Bronchial epithelial cell (primary cell): ENCODE measurements at regions not wholly inside any gene's neighbourhood (a gene's known extent, or its start where the extent isn't known, plus 50 kb on each side); places are given as distances from the start of the nearest gene placed in this dataset.

Experiments used
- DNase-seq: peaks from one replicate; pipeline ENCODE4 v3.0.0-alpha.2; 2010; ENCODE audit warnings: low read depth
- FAIRE-seq: peaks from 2 replicates; lab custom pipeline; 2011; peaks lifted over from hg19 to GRCh38; lab: Jason Lieb, UNC
- H3K27me3 ChIP-seq: 2 replicates; pipeline ENCODE4 v1.5.1; 2011; ENCODE audit warnings: low read length; ENCODE audit not compliant: control insufficient read depth, insufficient read depth
- H3K36me3 ChIP-seq: 2 replicates; pipeline ENCODE4 v1.5.1; 2011; ENCODE audit warnings: low read length; ENCODE audit not compliant: control insufficient read depth, insufficient read depth
- H3K4me3 ChIP-seq: 2 replicates; pipeline ENCODE4 v1.5.1; 2011; ENCODE audit warnings: mild to moderate bottlenecking, low read depth, low read length, control low read depth
- TF ChIP-seq, protein P1 (sequence below): IDR thresholded peaks from 2 replicates; pipeline ENCODE4 v1.5.1; 2011; ENCODE audit warnings: mild to moderate bottlenecking, moderate library complexity, low read length, control low read depth, inconsistent platforms; ENCODE audit not compliant: insufficient read depth, severe bottlenecking

DNA sequence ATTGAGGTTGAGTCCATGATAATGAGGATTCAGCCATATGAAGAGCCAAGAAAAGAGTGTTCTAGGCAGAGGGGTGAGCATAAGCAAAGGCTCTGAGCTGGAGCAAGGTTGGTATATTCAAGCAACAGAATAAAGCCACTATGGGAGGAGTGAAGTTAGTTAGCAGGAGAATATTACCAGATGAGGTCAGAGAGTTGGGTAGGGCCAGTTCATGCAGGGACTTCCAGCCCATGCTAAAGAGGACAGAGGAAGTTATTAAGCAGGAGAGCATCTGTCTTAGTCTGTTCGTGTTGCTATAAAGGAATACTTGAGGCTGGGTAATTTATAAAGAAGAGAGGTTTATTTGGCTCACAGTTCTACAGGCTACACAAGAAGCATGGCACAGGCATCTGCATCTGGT is 57.1 kb upstream of the ATG10 start:
- Histone ChIP-seq H3K36me3 (no peaks in the 10 kb centered on the region), H3K4me3 (no peak overlapping the region), H3K27me3 (no peaks in the 10 kb centered on the region)
- DNase-seq (no peak), FAIRE-seq (no peak)
- TF ChIP-seq, protein P1, sequence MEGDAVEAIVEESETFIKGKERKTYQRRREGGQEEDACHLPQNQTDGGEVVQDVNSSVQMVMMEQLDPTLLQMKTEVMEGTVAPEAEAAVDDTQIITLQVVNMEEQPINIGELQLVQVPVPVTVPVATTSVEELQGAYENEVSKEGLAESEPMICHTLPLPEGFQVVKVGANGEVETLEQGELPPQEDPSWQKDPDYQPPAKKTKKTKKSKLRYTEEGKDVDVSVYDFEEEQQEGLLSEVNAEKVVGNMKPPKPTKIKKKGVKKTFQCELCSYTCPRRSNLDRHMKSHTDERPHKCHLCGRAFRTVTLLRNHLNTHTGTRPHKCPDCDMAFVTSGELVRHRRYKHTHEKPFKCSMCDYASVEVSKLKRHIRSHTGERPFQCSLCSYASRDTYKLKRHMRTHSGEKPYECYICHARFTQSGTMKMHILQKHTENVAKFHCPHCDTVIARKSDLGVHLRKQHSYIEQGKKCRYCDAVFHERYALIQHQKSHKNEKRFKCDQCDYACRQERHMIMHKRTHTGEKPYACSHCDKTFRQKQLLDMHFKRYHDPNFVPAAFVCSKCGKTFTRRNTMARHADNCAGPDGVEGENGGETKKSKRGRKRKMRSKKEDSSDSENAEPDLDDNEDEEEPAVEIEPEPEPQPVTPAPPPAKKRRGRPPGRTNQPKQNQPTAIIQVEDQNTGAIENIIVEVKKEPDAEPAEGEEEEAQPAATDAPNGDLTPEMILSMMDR = no peak

DNA sequence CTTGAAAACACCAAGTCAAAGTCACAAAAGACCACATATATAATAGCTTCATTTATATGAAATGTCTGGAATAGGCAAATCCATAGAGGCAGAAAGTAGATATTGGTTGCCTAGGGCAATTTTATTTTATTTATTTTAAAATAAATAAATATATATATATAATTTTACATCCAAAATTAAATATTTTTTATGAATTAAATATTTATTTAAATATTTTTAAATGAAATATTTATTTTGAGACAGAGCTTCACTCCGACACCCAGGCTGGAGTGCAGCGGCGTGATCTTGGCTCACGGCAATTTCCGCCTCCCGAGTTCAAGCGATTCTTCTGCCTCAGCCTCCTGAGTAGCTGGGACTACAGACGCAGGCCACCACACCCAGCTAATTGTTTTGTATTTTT is 58.9 kb upstream of the ATG10 start:
- H3K27me3 ChIP-seq = no peaks in the 10 kb centered on the region

DNA sequence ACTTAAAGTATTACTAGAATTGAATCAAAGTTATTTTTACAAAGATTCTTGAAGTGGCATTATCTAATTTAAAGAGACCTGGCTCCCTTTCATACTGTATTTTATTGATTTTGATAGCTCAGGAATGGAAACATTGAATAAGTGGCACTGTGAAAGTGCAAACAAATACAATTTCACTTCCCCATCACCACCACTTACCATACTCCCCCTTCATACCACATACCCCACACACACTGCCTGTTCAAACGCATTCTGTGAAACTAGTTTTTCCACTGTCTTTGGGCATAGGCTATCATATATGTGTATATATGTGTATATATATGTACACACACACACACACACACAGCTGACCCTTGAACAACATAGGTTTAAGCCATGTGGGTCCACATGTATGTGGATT is 62.1 kb upstream of the ATG10 start:
- H3K36me3 ChIP-seq = no peaks in the 10 kb centered on the region
- H3K4me3 ChIP-seq = no peak overlapping the region
- FAIRE-seq = no peak
- no peak for DNase-seq
- TF ChIP-seq, protein P1 = no peak
- no peaks in the 10 kb centered on the region for H3K27me3 ChIP-seq

More for the DNA sequence above, 58.9 kb upstream of the ATG10 start:
- TF ChIP-seq, protein P1 = no peak
- Histone ChIP-seq H3K4me3 (no peak overlapping the region), H3K36me3 (no peaks in the 10 kb centered on the region)
- DNase-seq (no peak), FAIRE-seq (no peak)

- TF ChIP-seq, protein P1 = no peak
- Histone ChIP-seq H3K36me3 (no peaks in the 10 kb centered on the region), H3K27me3 (no peaks in the 10 kb centered on the region), H3K4me3 (no peak overlapping the region)
- DNase-seq = no peak
- FAIRE-seq = no peak
These were observed 63.1 kb upstream of the ATG10 start for GRCh38 chr5:81908771-81909170.

DNA sequence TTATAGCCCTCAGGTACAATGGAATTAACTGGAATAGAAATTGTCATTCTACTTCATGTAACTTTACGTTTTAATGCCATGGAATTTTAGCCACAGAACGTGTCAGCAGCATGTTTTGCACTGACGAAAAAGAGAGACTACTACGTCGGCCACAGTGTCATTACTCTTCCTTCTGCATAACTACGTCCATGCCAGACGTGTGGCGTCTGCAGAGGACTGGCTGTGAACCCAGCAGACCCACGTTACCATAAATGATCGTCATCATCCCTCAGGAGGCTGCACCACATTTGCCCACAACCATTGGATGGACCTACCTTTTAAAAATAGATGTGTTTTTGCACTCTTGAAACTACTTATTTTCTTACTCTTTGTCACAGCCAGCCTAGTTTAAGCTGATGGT is 63.8 kb upstream of the ATG10 start:
- no peaks in the 10 kb centered on the region for H3K36me3 ChIP-seq
- DNase-seq (no peak), FAIRE-seq (peak; percentile 91)
- no peaks in the 10 kb centered on the region for H3K27me3 ChIP-seq
- TF ChIP-seq, protein P1 = no peak
- H3K4me3 ChIP-seq = no peak overlapping the region

- H3K27me3 ChIP-seq = no peaks in the 10 kb centered on the region
- H3K36me3 ChIP-seq = no peaks in the 10 kb centered on the region
- TF ChIP-seq, protein P1 = no peak
- H3K4me3 ChIP-seq = no peak overlapping the region
- FAIRE-seq (no peak), DNase-seq (peak; percentile 6)
These were observed 64.7 kb upstream of the ATG10 start for GRCh38 chr5:81907012-81907635.
